Endothelial cell of hepatic sinusoid (primary cell): ENCODE measurements at regions not wholly inside any gene's neighbourhood (a gene's known extent, or its start where the extent isn't known, plus 50 kb on each side); places are given as distances from the start of the nearest gene placed in this dataset.
"Not testable (repeated sequence)": the region's sequence is repeated elsewhere in the genome, so short reads cannot be mapped to it uniquely, and the experiment has no call there.

Experiments
- in situ Hi-C: cut with HindIII; loops from 2 replicates; pipeline ENCODE4 v1.10.0; 2017; ENCODE audit warnings: low sequenced_read_pairs

GRCh38 chr16:52740766-52741165 lies 193.8 kb upstream of the TOX3 start:
- in situ Hi-C loops: no loop called here

GRCh38 chr16:52740333-52740732 lies 193.4 kb upstream of the TOX3 start:
- in situ Hi-C loops: no loop called here

- in situ Hi-C loops: not testable (repeated sequence)
Measured at GRCh38 chr16:52738992-52739391, 192.0 kb upstream of the TOX3 start.

GRCh38 chr16:52731219-52731875 lies 184.4 kb upstream of the TOX3 start:
- in situ Hi-C loops: no loop called here

- in situ Hi-C loops: no loop called here
Measured at GRCh38 chr16:52729731-52730130, 182.8 kb upstream of the TOX3 start.

GRCh38 chr16:52727849-52728248 lies 180.9 kb upstream of the TOX3 start:
- in situ Hi-C loops: no loop called here

- in situ Hi-C loops: no loop called here
Measured at GRCh38 chr16:52727441-52727840, 180.5 kb upstream of the TOX3 start.

GRCh38 chr16:52725461-52725860 lies 178.5 kb upstream of the TOX3 start:
- in situ Hi-C loops: no loop called here

- in situ Hi-C loops: no loop called here
Measured at GRCh38 chr16:52725043-52725442, 178.1 kb upstream of the TOX3 start.

- in situ Hi-C loops: no loop called here
Measured at GRCh38 chr16:52721331-52721730, 174.4 kb upstream of the TOX3 start.

GRCh38 chr16:52718046-52718445 lies 171.1 kb upstream of the TOX3 start:
- in situ Hi-C loops: no loop called here

- in situ Hi-C loops: no loop called here
Measured at GRCh38 chr16:52713740-52714139, 166.8 kb upstream of the TOX3 start.

- in situ Hi-C loops: no loop called here
Measured at GRCh38 chr16:52709306-52709705, 162.4 kb upstream of the TOX3 start.

- in situ Hi-C loops: no loop called here
Measured at GRCh38 chr16:52708476-52708875, 161.5 kb upstream of the TOX3 start.

- in situ Hi-C loops: no loop called here
Measured at GRCh38 chr16:52707676-52708337, 160.9 kb upstream of the TOX3 start.

GRCh38 chr16:52705122-52705521 lies 158.2 kb upstream of the TOX3 start:
- in situ Hi-C loops: no loop called here

GRCh38 chr16:52697971-52698370 lies 151.0 kb upstream of the TOX3 start:
- in situ Hi-C loops: no loop called here

- in situ Hi-C loops: no loop called here
Measured at GRCh38 chr16:52696126-52696525, 149.2 kb upstream of the TOX3 start.

- in situ Hi-C loops: no loop called here
Measured at GRCh38 chr16:52690468-52690867, 143.5 kb upstream of the TOX3 start.

- in situ Hi-C loops: no loop called here
Measured at GRCh38 chr16:52680993-52681392, 134.1 kb upstream of the TOX3 start.

- in situ Hi-C loops: no loop called here
Measured at GRCh38 chr16:52677501-52677900, 130.6 kb upstream of the TOX3 start.

GRCh38 chr16:52676959-52677358 lies 130.0 kb upstream of the TOX3 start:
- in situ Hi-C loops: no loop called here

GRCh38 chr16:52671590-52671989 lies 124.6 kb upstream of the TOX3 start:
- in situ Hi-C loops: no loop called here
